ENCODE measurements at regions not wholly inside any gene's neighbourhood (a gene's known extent, or its start where the extent isn't known, plus 50 kb on each side); places are given as distances from the start of the nearest gene placed in this dataset.
A peak's percentile ranks its signal among the peaks of the same experiment; 100 is the strongest.

GRCh38 chr13:64160479-64160878 is 2744.8 kb upstream of the PCDH20 start:
- no peaks in the 10 kb centered on the region for H4K20me1 ChIP-seq (replicated peaks; ENCODE audit: insufficient read depth)
- no peaks in the 10 kb centered on the region for H3K36me3 Mint-ChIP-seq (ENCODE audit: low read depth)
- no peaks in the 10 kb centered on the region for H3K9me3 Mint-ChIP-seq
- no peak overlapping the region for H2AFZ ChIP-seq
- H3K4me1 Mint-ChIP-seq = peaks cover 3% of the 10 kb centered on the region; the same call in 2 of the 3 replicates
- no peaks in the 10 kb centered on the region for H3K27me3 Mint-ChIP-seq (ENCODE audit: insufficient read depth, low read depth, poor library complexity)
- no peaks in the 10 kb centered on the region for H3F3A ChIP-seq (replicated peaks; ENCODE audit: low read depth)
- H3K27me3 ChIP-seq (ENCODE audit: insufficient read depth) = no peaks in the 10 kb centered on the region
- no peaks in the 10 kb centered on the region for H3K9me2 ChIP-seq (ENCODE audit: insufficient read depth)
- ATAC-seq (no peak), DNase-seq (ENCODE audit: low spot score) (no peak)
- H3K4me2 ChIP-seq = no peak overlapping the region
- H3K36me3 ChIP-seq (ENCODE audit: insufficient read depth) = no peaks in the 10 kb centered on the region
- TF ChIP-seq STAT1 (IDR thresholded peaks at IDR 0.05; ENCODE audit: unreplicated experiment) (no peak), EZH2phosphoT487 (IDR thresholded peaks at IDR 0.05; ENCODE audit: unreplicated experiment) (no peak), ZNF331 (CRISPR knock-in tag; IDR thresholded peaks at IDR 0.05; ENCODE audit: low read depth) (no peak)
- no peaks in the 10 kb centered on the region for H3K79me2 ChIP-seq (replicated peaks; ENCODE audit: insufficient read depth)
- no peak overlapping the region for H3K4me3 ChIP-seq
- no peaks in the 10 kb centered on the region for H3K4me1 ChIP-seq (ENCODE audit: insufficient read depth)
- H3K27ac Mint-ChIP-seq = no peak overlapping the region
- H3K27ac ChIP-seq (ENCODE audit: low read depth) = no peak overlapping the region
- no peak overlapping the region for H3K4me3 Mint-ChIP-seq

GRCh38 chr13:64158908-64159307 is 2743.3 kb upstream of the PCDH20 start:
- Mint-ChIP-seq H3K36me3 (ENCODE audit: low read depth) (no peaks in the 10 kb centered on the region), H3K4me1 (peaks cover 3% of the 10 kb centered on the region; the same call in 2 of the 3 replicates), H3K27me3 (ENCODE audit: insufficient read depth, low read depth, poor library complexity) (no peaks in the 10 kb centered on the region), H3K27ac (peak overlapping the region; percentile 6; the same call in 1 of the 2 replicates), H3K4me3 (no peak overlapping the region), H3K9me3 (no peaks in the 10 kb centered on the region)
- no peak overlapping the region for H3K27ac ChIP-seq (ENCODE audit: low read depth)
- H2AFZ ChIP-seq = no peak overlapping the region
- no peak overlapping the region for H3K4me2 ChIP-seq
- no peak for ATAC-seq
- no peaks in the 10 kb centered on the region for H3K36me3 ChIP-seq (ENCODE audit: insufficient read depth)
- H3K27me3 ChIP-seq (ENCODE audit: insufficient read depth) = no peaks in the 10 kb centered on the region
- H3K9me2 ChIP-seq (ENCODE audit: insufficient read depth) = no peaks in the 10 kb centered on the region
- H3K79me2 ChIP-seq (replicated peaks; ENCODE audit: insufficient read depth) = no peaks in the 10 kb centered on the region
- no peaks in the 10 kb centered on the region for H3K4me1 ChIP-seq (ENCODE audit: insufficient read depth)
- TF ChIP-seq ZNF462 (CRISPR knock-in tag; IDR thresholded peaks at IDR 0.05) (no peak), CTCF (conservative IDR thresholded peaks at IDR 0.05; ENCODE audit: low read depth in 2 of 2) (no peak), JUNB (IDR thresholded peaks at IDR 0.05; ENCODE audit: unreplicated experiment) (no peak), EZH2 (IDR thresholded peaks at IDR 0.05; ENCODE audit: low read depth, unreplicated experiment) (no peak), ETS1 (IDR thresholded peaks at IDR 0.05) (no peak)
- H4K20me1 ChIP-seq (replicated peaks; ENCODE audit: insufficient read depth) = no peaks in the 10 kb centered on the region
- DNase-seq (ENCODE audit: low spot score) = no peak
- no peaks in the 10 kb centered on the region for H3F3A ChIP-seq (replicated peaks; ENCODE audit: low read depth)
- no peak overlapping the region for H3K4me3 ChIP-seq

All from GM23338 (cell line).